Right ventricle myocardium inferior (tissue), 1 donor: ENCODE measurements at regions not wholly inside any gene's neighbourhood (a gene's known extent, or its start where the extent isn't known, plus 50 kb on each side); places are given as distances from the start of the nearest gene placed in this dataset.
"Not testable (repeated sequence)": the region's sequence is repeated elsewhere in the genome, so short reads cannot be mapped to it uniquely, and the experiment has no call there.

ENCODE experiments used
- ATAC-seq: fragments of 200-7000 bp; cut with Tn5 transposase; one replicate; pipeline ENCODE4 v1.9.1; 2020; ENCODE audit warnings: mild to moderate bottlenecking, moderate library complexity
- DNase-seq: peaks from one replicate; pipeline ENCODE4 v3.0.0; 2021; ENCODE audit errors: missing footprints
- intact Hi-C: fragments of 100-400 bp; cut with DNase I; formaldehyde crosslinking; loops from one replicate; pipeline ENCODE4 v1.11.0; 2022
- donor health status: DM: no; HTN: yes; CAD: no; lungs with severe emphysema.

- intact Hi-C loops: no loop called here
- ATAC-seq (no peak), DNase-seq (no peak)
These were observed 100.7 kb downstream of the SLC16A1 start for GRCh38 chr1:112855152-112855828.

GRCh38 chr1:112854368-112854984, 101.5 kb downstream of the SLC16A1 start:
- DNase-seq, ATAC-seq, intact Hi-C loops: not testable (repeated sequence)

GRCh38 chr1:112853915-112854314, 102.1 kb downstream of the SLC16A1 start:
- ATAC-seq, intact Hi-C loops, DNase-seq: not testable (repeated sequence)

- intact Hi-C loops: no loop called here
- ATAC-seq (no peak), DNase-seq (no peak)
These were observed 103.1 kb downstream of the SLC16A1 start for GRCh38 chr1:112852934-112853333.

DNA sequence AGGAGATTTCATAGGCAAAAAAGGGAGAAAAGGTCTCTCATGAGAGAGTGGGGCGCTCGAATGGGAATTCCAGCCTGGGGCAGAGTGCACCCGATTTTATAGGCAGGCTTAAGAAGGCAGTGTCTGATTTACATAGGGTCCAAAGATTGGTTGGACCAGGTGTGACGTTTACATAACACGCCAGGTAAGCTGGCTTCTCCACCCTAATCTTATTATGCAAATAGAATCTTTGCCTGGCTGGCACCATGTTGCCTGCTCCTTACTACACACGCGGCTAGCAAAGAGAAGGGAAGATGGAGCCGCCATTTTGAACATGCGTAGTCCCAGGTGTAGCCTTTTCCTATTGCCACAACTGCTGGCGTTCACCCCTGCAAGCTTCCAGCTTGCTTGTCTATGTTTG, 103.7 kb downstream of the SLC16A1 start:
- no peak for DNase-seq
- ATAC-seq: no peak
- intact Hi-C loops: no loop called here

DNA sequence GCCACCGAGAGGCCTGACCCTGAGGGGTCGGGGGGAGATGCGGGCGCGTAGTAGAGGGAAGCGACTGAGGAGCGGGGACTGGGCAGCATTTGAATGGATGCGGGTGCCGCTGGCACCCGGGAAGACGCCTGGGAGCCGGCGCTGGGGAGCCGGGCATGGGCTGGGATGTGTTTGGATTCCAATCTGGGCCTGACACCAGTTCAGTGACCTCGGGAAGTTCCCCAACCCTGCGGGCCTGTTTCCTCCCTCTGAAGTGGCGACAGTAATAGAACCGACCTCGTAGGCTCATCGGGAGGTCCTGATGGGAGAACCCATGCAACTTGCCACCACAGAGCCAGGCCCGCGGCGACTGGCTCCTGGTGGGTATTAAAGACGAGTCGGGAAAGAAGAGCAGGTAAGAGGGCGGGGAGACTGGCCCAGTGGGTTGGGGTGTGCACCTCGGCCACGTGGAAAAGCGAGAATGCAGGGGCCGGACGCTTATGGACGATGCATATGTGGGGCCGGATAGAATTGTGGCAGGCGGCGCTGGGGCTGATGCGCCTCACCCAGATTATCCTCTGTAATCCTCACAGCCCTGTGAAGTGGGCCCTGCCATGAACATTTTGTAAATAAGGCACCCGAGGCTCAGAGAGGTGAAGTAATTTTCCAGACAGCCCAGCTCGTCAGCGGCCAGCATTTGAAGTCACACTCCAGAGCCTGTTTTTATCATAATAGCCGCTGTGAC, 105.8 kb downstream of the SLC16A1 start:
- intact Hi-C loops: no loop called here
- DNase-seq: no peak
- ATAC-seq: no peak

- DNase-seq: peak; percentile 71
- intact Hi-C loops: no loop called here
- peak; percentile 52 for ATAC-seq
These were observed 106.5 kb downstream of the SLC16A1 start for GRCh38 chr1:112849425-112850033.

- intact Hi-C loops: no loop called here
- no peak for DNase-seq
- peak; percentile 67 for ATAC-seq
These were observed 114.2 kb downstream of the SLC16A1 start for GRCh38 chr1:112841825-112842224.

DNA sequence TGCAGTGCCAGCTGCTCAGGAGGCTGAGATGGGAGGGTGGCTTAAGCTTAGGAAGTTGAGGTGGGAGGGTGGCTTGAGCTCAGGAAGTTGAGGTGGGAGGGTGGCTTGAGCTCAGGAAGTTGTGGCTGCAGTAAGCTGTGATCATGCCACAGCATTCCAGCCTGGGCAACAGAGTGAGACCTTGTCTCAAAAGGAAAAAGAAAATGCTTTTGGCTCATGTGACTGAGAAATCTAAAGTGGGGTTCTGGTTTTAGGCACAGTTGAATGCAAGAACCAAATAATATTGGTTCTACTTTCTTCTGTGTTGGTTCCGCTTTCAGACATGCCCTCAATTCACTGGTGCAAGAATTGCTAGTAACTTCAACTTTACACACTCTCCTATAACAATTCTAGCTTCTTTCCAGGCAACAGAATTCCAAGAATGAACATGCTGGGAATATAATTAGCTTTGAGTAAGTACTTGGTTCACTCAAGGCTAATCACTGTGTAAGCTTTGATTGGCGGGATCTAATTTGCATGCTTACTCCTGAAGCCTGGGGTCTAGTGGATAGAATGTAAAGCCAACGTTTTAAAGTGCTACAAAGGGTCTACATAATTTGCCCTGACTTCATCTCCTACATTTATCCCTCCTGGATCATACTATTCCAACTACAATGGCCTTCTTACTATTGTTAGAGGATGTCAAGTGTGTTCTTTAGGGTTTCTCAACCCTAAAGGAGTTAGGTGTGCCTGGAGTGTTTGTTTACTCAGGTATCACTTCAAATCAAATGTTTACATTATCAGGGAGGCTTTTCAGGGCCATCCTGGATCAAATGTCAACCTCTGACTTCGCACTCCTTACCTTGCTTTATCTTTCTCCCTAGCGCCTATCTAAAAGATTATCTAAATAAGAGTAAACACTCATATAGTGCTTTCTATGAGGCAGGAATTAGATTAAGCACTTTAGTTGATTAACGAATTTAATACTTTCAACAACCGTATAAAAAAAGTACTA, 115.1 kb downstream of the SLC16A1 start:
- no peak for ATAC-seq
- DNase-seq: no peak
- intact Hi-C loops: no loop called here

DNA sequence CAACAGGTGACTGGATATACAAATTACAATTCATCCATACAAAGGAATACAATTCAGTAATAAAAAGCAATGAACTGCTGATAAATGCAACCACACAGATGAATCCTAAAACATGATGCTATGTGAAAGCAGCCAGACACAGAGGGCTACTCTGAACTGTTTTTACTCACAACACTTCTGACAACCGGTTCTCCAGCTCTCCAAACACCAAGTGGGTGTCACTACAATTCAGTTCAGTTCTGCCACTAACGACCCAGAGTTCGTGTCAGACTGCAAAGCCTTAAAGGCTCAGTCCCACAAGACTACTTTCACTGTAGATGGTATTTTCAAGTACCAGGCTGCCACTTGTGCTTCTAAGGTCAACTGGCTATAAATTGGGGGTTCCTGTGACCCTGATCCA, 119.4 kb downstream of the SLC16A1 start:
- DNase-seq (no peak), ATAC-seq (no peak)
- intact Hi-C loops: no loop called here

- ATAC-seq: no peak
- no peak for DNase-seq
- intact Hi-C loops: no loop called here
These were observed 118.7 kb upstream of the PPM1J start for GRCh38 chr1:112833806-112834205.

- ATAC-seq, DNase-seq, intact Hi-C loops: not testable (repeated sequence)
These were observed 117.1 kb upstream of the PPM1J start for GRCh38 chr1:112832259-112832658.

GRCh38 chr1:112829691-112830090, 114.6 kb upstream of the PPM1J start:
- intact Hi-C loops, ATAC-seq, DNase-seq: not testable (repeated sequence)

- ATAC-seq (no peak), DNase-seq (no peak)
- intact Hi-C loops: no loop called here
These were observed 113.6 kb upstream of the PPM1J start for GRCh38 chr1:112828716-112829115.

GRCh38 chr1:112827391-112827790, 112.3 kb upstream of the PPM1J start:
- intact Hi-C loops, DNase-seq, ATAC-seq: not testable (repeated sequence)

DNA sequence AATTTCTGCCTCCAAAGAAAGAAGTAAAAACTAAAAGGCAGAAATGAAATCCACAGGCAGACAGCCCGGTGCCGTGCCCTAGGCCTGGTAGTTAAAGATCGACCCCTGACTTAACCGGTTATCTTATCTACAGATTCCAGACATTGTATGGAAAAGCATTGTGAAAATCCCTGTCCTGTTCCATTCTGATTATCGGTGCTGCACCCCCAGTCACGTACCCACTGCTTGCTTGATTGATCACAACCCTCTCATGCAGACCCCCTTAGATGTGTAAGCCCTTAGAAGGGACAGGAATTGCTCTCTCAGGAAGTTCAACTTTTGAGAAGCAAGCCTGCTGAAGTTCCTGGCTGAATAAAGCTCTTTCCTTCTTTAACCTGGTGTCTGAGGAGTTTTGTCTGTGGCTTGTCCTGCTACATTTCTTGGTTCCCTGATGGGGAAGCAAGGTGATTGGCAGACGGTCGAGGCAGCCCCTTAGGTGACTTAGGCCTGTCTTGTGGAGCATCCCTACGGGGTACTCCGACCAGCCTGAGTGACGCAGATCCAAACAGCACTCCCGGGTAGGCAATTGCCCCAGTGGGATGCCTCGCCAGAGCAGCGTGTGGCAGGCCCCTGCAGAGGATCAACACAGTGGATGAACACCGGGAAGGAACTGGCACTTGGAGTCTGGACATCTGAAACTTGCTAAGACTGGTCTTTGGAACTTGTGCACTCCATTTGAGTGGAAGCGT, 111.2 kb upstream of the PPM1J start:
- ATAC-seq (no peak), DNase-seq (no peak)
- intact Hi-C loops: no loop called here

- DNase-seq, intact Hi-C loops, ATAC-seq: not testable (repeated sequence)
These were observed 110.6 kb upstream of the PPM1J start for GRCh38 chr1:112825563-112826216.
